GM23338 (cell line): ENCODE measurements at regions not wholly inside any gene's neighbourhood (a gene's known extent, or its start where the extent isn't known, plus 50 kb on each side); places are given as distances from the start of the nearest gene placed in this dataset.

Experiments used
- ATAC-seq: fragments of 200-7000 bp; cut with Tn5 transposase; 3 replicates; pipeline ENCODE4 v1.9.1; 2020
- DNase-seq: peaks from one replicate; pipeline ENCODE4 v3.0.0-alpha.2; 2015; ENCODE audit warnings: low spot score
- H2AFZ ChIP-seq: fragments of 200-600 bp; sonication (generic); 2 replicates; pipeline ENCODE4 v1.8.0; 2016; ENCODE audit warnings: antibody characterized with exemption, mild to moderate bottlenecking, moderate library complexity
- H3F3A ChIP-seq: fragments of 200-600 bp; sonication (generic); replicated peaks from 2 replicates; pipeline ENCODE4 v1.8.0; 2017; ENCODE audit warnings: antibody characterized with exemption, mixed run types, low read depth
- H3K27ac ChIP-seq: fragments of 200-600 bp; sonication (generic); 2 replicates; pipeline ENCODE4 v1.6.1; 2016; ENCODE audit warnings: low read depth
- H3K27me3 ChIP-seq: fragments of 200-600 bp; sonication (generic); 2 replicates; pipeline ENCODE4 v1.8.0; 2016; ENCODE audit warnings: mild to moderate bottlenecking, mixed run types, moderate library complexity; ENCODE audit not compliant: insufficient read depth
- H3K36me3 ChIP-seq: fragments of 200-600 bp; sonication (generic); 2 replicates; pipeline ENCODE4 v1.8.0; 2016; ENCODE audit warnings: mild to moderate bottlenecking; ENCODE audit not compliant: insufficient read depth
- H3K4me1 ChIP-seq: fragments of 200-600 bp; sonication (generic); 2 replicates; pipeline ENCODE4 v1.8.0; 2016; ENCODE audit warnings: mild to moderate bottlenecking, moderate library complexity; ENCODE audit not compliant: insufficient read depth
- H3K4me2 ChIP-seq: fragments of 200-600 bp; sonication (generic); 2 replicates; pipeline ENCODE4 v1.7.1; 2017; ENCODE audit warnings: mixed run types
- H3K4me3 ChIP-seq: fragments of 200-600 bp; sonication (generic); 2 replicates; pipeline ENCODE4 v1.6.1; 2016; ENCODE audit warnings: mixed run types
- H3K79me2 ChIP-seq: fragments of 200-600 bp; sonication (generic); replicated peaks from 2 replicates; pipeline ENCODE4 v1.8.0; 2017; ENCODE audit warnings: mild to moderate bottlenecking; ENCODE audit not compliant: insufficient read depth
- H3K9me2 ChIP-seq: fragments of 200-600 bp; sonication (generic); 2 replicates; pipeline ENCODE4 v1.8.0; 2017; ENCODE audit not compliant: insufficient read depth
- H4K20me1 ChIP-seq: fragments of 200-600 bp; sonication (generic); replicated peaks from 2 replicates; pipeline ENCODE4 v1.8.0; 2017; ENCODE audit warnings: mild to moderate bottlenecking; ENCODE audit not compliant: insufficient read depth
- H3K27ac Mint-ChIP-seq: 2 replicates; pipeline ENCODE4 v1.8.0; 2020; ENCODE audit warnings: inconsistent platforms, mild to moderate bottlenecking, moderate library complexity, mixed read lengths
- H3K27me3 Mint-ChIP-seq: 3 replicates; pipeline ENCODE4 v1.8.0; 2022; ENCODE audit warnings: low read depth, mild to moderate bottlenecking, moderate library complexity, mixed read lengths, inconsistent platforms; ENCODE audit not compliant: insufficient read depth, poor library complexity
- H3K36me3 Mint-ChIP-seq: 3 replicates; pipeline ENCODE4 v1.8.0; 2021; ENCODE audit warnings: low read depth, mild to moderate bottlenecking, inconsistent platforms, moderate library complexity, mixed read lengths
- H3K4me1 Mint-ChIP-seq: 3 replicates; pipeline ENCODE4 v1.8.0; 2020; ENCODE audit warnings: mild to moderate bottlenecking, inconsistent platforms, mixed read lengths
- H3K4me3 Mint-ChIP-seq: 3 replicates; pipeline ENCODE4 v1.8.0; 2021; ENCODE audit warnings: moderate library complexity, mild to moderate bottlenecking, inconsistent platforms, mixed read lengths
- H3K9me3 Mint-ChIP-seq: 3 replicates; pipeline ENCODE4 v1.8.0; 2020; ENCODE audit warnings: moderate library complexity, mild to moderate bottlenecking, inconsistent platforms, mixed read lengths
- CREB1 ChIP-seq: fragments of 250-450 bp; sonication (Bioruptor Pico); IDR thresholded peaks from 2 replicates; pipeline ENCODE4 v1.5.0; 2020; ENCODE audit warnings: low read depth, mild to moderate bottlenecking, moderate library complexity
- CTCF ChIP-seq, 2 experiments: fragments of 200-600 bp in 1 of 2; sonication (generic) in 1 of 2; conservative IDR thresholded peaks; 2 replicates each; pipeline versions ENCODE4 v1.5.1 to v1.6.1; 2016 to 2017; ENCODE audit warnings: antibody characterized with exemption in 2 of 2, low read depth in 2 of 2, mild to moderate bottlenecking in 2 of 2, moderate library complexity in 1 of 2
- EZH2 ChIP-seq: fragments of 200-600 bp; sonication (generic); IDR thresholded peaks from one replicate; pipeline ENCODE4 v1.8.0; 2017; ENCODE audit warnings: antibody characterized with exemption, mild to moderate bottlenecking, low read depth; ENCODE audit not compliant: unreplicated experiment
- EZH2phosphoT487 ChIP-seq: fragments of 200-600 bp; sonication (generic); IDR thresholded peaks from one replicate; pipeline ENCODE4 v1.8.1; 2018; ENCODE audit warnings: antibody characterized with exemption; ENCODE audit not compliant: unreplicated experiment
- JUNB ChIP-seq: IDR thresholded peaks from one replicate; pipeline ENCODE4 v1.6.1; 2016; ENCODE audit warnings: antibody characterized with exemption; ENCODE audit not compliant: unreplicated experiment
- NANOG ChIP-seq: IDR thresholded peaks from 2 replicates; pipeline ENCODE4 v1.6.1; 2016; ENCODE audit warnings: antibody characterized with exemption, borderline replicate concordance
- STAT1 ChIP-seq: IDR thresholded peaks from one replicate; pipeline ENCODE4 v1.6.1; 2016; ENCODE audit warnings: antibody characterized with exemption; ENCODE audit not compliant: unreplicated experiment
- ZNF114 ChIP-seq: fragments of 250-450 bp; sonication (Bioruptor Pico); IDR thresholded peaks from 2 replicates; pipeline ENCODE4 v1.5.0; 2020; ENCODE audit warnings: mild to moderate bottlenecking, moderate library complexity
- ZNF331 ChIP-seq: fragments of 250-450 bp; sonication (Bioruptor Pico); IDR thresholded peaks from 2 replicates; pipeline ENCODE4 v1.5.0; 2020; ENCODE audit warnings: low read depth, mild to moderate bottlenecking, moderate library complexity
- TF ChIP-seq, protein P1 (sequence below): IDR thresholded peaks from 2 replicates; pipeline ENCODE4 v1.6.1; 2016; ENCODE audit warnings: antibody characterized with exemption
- TF ChIP-seq, protein P2 (sequence below): IDR thresholded peaks from one replicate; pipeline ENCODE4 v1.6.1; 2018; ENCODE audit warnings: antibody characterized with exemption; ENCODE audit not compliant: unreplicated experiment

- peaks cover 6% of the 10 kb centered on the region; the same call in 2 of the 3 replicates for H3K4me1 Mint-ChIP-seq
- 0 out of 2 replicates have a peak, but pooled peaks cover 5% of the 10 kb centered on the region for H3K4me1 ChIP-seq
These were observed 360.5 kb upstream of the DAB1 start for GRCh38 chr1:57784356-57784755.

More at GRCh38 chr1:57784356-57784755, 360.5 kb upstream of the DAB1 start:
- DNase-seq (no peak), ATAC-seq (no peak)
- H3K9me3 Mint-ChIP-seq = no peaks in the 10 kb centered on the region
- H2AFZ ChIP-seq = no peak overlapping the region
- no peaks in the 10 kb centered on the region for H3F3A ChIP-seq
- H3K4me3 Mint-ChIP-seq = no peak overlapping the region
- no peaks in the 10 kb centered on the region for H3K36me3 ChIP-seq
- no peaks in the 10 kb centered on the region for H3K27me3 ChIP-seq
- no peaks in the 10 kb centered on the region for H3K27me3 Mint-ChIP-seq
- no peaks in the 10 kb centered on the region for H3K79me2 ChIP-seq
- H3K9me2 ChIP-seq = peaks cover 16% of the 10 kb centered on the region; the same call in 1 of the 2 replicates
- H4K20me1 ChIP-seq = no peaks in the 10 kb centered on the region
- no peak for TF ChIP-seq CTCF (conservative IDR thresholded peaks at IDR 0.05; ENCODE audit: low read depth in 2 of 2)
- TF ChIP-seq JUNB = no peak
- no peak for TF ChIP-seq ZNF331 (CRISPR knock-in tag)
- no peak for TF ChIP-seq STAT1
- no peak for TF ChIP-seq EZH2phosphoT487
- no peak for TF ChIP-seq NANOG
- TF ChIP-seq EZH2 = no peak
- TF ChIP-seq CREB1 (CRISPR knock-in tag) = no peak
- TF ChIP-seq, protein P1, sequence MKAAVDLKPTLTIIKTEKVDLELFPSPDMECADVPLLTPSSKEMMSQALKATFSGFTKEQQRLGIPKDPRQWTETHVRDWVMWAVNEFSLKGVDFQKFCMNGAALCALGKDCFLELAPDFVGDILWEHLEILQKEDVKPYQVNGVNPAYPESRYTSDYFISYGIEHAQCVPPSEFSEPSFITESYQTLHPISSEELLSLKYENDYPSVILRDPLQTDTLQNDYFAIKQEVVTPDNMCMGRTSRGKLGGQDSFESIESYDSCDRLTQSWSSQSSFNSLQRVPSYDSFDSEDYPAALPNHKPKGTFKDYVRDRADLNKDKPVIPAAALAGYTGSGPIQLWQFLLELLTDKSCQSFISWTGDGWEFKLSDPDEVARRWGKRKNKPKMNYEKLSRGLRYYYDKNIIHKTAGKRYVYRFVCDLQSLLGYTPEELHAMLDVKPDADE = no peak
- no peak for TF ChIP-seq ZNF114
- TF ChIP-seq, protein P2, sequence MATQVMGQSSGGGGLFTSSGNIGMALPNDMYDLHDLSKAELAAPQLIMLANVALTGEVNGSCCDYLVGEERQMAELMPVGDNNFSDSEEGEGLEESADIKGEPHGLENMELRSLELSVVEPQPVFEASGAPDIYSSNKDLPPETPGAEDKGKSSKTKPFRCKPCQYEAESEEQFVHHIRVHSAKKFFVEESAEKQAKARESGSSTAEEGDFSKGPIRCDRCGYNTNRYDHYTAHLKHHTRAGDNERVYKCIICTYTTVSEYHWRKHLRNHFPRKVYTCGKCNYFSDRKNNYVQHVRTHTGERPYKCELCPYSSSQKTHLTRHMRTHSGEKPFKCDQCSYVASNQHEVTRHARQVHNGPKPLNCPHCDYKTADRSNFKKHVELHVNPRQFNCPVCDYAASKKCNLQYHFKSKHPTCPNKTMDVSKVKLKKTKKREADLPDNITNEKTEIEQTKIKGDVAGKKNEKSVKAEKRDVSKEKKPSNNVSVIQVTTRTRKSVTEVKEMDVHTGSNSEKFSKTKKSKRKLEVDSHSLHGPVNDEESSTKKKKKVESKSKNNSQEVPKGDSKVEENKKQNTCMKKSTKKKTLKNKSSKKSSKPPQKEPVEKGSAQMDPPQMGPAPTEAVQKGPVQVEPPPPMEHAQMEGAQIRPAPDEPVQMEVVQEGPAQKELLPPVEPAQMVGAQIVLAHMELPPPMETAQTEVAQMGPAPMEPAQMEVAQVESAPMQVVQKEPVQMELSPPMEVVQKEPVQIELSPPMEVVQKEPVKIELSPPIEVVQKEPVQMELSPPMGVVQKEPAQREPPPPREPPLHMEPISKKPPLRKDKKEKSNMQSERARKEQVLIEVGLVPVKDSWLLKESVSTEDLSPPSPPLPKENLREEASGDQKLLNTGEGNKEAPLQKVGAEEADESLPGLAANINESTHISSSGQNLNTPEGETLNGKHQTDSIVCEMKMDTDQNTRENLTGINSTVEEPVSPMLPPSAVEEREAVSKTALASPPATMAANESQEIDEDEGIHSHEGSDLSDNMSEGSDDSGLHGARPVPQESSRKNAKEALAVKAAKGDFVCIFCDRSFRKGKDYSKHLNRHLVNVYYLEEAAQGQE = no peak
- no peak overlapping the region for H3K27ac ChIP-seq
- no peak overlapping the region for H3K4me3 ChIP-seq
- H3K27ac Mint-ChIP-seq = no peak overlapping the region
- no peak overlapping the region for H3K4me2 ChIP-seq
- H3K36me3 Mint-ChIP-seq = no peaks in the 10 kb centered on the region
